AG08395 (cell line): ENCODE measurements at regions not wholly inside any gene's neighbourhood (a gene's known extent, or its start where the extent isn't known, plus 50 kb on each side); places are given as distances from the start of the nearest gene placed in this dataset.
A peak's percentile ranks its signal among the peaks of the same experiment; 100 is the strongest.

ENCODE experiments used
- DNase-seq: peaks from one replicate; pipeline ENCODE4 v3.0.0; 2012; ENCODE audit warnings: mixed read lengths, low spot score

- peak; percentile 4 for DNase-seq
Measured at GRCh38 chr18:73962256-73962655, 185.4 kb downstream of the FBXO15 start.

DNA sequence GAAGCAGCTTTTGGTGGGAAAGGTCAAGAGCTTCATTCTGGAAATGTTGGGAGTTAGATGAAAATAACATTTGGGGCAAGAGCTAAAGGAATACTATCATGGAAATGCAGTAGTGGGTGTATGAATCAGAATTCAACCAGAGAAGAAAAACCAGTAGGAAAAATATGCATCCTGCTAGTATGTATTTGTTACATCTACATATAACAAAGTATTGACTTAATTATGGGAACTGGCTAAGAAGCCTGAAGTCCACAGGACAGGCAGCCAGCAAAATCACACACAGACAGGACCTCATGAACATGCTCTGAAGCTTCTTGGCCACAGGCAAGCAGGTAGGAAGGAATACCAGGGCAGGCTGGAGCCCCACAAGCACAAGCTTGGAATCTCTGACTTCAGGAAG lies 185.8 kb downstream of the FBXO15 start:
- no peak for DNase-seq

GRCh38 chr18:73959352-73959751 lies 188.3 kb downstream of the FBXO15 start:
- DNase-seq: no peak

DNA sequence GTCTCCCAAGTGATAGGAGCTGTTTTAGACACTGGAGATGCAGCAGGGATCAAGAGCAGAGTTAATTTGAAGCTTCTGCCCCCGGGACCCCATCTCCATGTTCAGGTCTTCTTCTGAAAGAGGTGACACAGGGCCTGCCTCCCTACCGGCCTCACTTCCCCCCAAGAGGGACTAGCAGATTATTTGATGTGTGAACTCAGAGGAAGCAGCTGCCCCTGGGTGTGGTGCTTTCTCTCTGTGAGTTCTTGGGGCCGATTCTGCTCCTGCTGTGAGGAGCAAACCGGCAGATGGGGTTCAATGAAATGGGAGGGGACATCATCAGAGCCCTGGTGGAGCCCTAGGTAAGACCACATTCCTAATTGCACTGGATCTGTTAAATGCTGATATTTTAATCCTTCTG lies 193.4 kb downstream of the FBXO15 start:
- no peak for DNase-seq

GRCh38 chr18:73952296-73952946 lies 195.2 kb downstream of the FBXO15 start:
- DNase-seq: no peak

DNA sequence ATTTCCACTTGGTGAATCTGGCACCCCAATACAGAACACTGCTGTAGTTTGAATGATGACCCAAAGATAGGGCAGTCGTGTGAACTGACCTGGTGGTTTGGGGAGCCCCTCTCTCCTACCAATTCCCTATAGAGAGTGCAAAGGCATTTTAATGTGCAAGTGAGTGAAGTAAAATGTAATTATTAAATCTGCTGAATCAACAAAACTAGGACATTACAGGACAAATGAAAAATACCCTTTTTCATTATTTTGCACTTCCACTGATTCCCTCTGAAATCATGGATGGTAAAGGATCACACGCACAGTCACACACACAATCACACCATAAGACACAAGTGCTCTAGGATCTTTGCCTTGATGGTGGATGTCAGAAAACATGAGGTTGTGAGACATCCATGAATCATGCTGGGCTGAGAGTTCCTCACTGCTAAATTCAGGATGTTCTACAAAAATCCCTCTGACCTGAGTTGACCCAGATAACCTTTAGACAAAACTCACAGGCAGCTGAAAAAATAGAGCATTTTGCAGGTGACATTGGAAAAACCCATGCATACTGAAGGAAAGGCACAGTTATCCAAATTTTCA lies 197.4 kb downstream of the FBXO15 start:
- no peak for DNase-seq

DNA sequence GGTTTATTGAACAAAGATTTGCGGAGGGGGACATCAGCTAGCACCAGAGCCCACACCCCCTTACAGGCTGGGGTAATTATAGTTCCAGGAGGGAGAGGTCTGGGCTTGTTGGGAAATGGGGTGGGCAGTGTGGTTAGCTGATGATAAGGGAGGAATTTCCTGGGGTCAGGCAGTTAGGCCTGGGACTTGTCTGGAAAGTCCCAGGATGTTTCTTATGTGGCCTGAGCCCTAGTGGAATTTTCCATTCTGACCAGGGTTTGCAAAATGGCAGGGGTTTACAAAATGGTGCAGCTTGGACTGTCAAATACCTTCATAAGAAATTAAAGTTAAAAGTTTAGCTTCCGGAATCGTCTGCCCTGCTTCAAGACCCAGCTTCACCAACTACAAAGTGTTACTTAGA lies 199.1 kb downstream of the FBXO15 start:
- DNase-seq: no peak

DNA sequence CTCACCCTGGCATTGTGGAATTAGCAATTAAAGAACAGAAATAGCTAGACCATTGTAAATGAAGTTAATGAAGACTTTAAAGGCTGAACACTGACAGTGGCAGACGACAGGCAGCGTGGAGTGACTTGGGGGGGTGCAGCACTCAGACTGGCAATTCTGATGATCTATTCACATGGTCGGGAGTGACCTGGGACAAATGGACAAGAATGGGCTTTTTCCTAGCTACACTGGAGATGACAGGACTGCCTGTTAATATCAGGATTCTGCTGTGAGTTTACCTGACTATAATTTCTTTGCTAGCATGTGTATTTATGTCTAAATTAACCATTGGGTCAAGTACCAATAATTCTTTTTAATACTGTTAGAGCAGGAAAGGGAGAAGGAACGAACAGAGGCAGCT lies 199.6 kb downstream of the FBXO15 start:
- DNase-seq: no peak

GRCh38 chr18:73947180-73947921 lies 200.3 kb downstream of the FBXO15 start:
- no peak for DNase-seq

GRCh38 chr18:73945130-73945792 lies 202.4 kb downstream of the FBXO15 start:
- DNase-seq: no peak

DNA sequence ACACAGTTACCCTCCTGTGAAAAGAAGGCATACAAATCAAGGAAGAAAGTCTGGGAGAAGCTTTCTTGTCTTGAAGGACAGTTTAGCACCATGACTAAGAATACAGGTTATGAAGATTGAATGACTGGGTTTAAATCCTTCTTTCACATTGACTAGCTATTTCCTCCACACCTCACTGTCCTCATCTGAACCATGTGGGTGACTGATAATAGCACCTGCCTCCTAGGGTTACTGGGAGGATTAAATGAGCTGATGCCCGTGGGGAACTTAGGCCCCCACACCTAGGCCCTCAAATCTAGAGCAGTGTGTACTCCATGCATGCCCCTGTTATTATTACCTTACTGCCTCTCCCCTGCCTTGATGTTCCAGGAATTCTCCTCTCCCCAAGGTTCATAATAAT lies 202.9 kb downstream of the FBXO15 start:
- no peak for DNase-seq

GRCh38 chr18:73943763-73944162 lies 203.9 kb downstream of the FBXO15 start:
- no peak for DNase-seq

GRCh38 chr18:73942956-73943355 lies 204.7 kb downstream of the FBXO15 start:
- DNase-seq: no peak

GRCh38 chr18:73942081-73942625 lies 205.5 kb downstream of the FBXO15 start:
- DNase-seq: no peak

- DNase-seq: no peak
Measured at GRCh38 chr18:73940721-73941120, 206.9 kb downstream of the FBXO15 start.

DNA sequence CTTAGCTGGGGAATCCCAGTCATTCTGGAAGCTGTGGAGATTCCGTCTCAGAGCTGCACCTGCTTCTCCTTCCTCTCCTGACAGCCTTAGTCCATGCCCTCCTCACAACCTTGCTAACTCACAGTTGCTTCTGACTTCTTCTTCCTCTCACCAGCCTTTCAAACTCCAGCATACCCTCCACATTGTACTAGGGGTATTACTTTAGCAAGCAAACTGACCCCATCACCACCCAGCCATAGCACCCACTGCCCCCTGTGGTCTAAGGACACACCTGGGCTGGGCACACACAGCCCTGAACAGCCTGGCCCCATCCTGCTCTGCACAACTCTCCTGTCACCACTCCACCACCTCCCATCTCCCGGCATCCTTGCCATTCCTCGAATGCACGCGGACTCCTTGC lies 208.2 kb downstream of the FBXO15 start:
- DNase-seq: no peak

DNA sequence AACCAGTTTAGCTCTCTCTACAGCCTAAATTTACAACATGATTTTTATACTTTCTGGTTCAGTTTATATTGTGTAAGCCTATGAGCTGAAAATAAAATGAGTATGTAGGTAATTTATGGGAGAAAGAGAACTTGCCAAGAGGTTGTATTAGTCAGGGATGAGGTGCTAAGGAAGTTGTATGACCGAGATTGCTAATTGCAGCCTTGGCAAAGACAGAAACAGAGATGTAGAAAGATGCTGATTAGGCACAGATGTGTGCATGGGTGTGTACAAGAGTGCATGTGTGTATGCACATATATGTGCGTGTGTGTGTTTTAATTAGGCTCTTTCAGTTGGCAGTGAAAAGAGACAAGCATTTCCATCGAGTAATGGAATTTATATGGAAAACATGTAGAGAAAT lies 213.9 kb downstream of the FBXO15 start:
- DNase-seq: no peak

DNA sequence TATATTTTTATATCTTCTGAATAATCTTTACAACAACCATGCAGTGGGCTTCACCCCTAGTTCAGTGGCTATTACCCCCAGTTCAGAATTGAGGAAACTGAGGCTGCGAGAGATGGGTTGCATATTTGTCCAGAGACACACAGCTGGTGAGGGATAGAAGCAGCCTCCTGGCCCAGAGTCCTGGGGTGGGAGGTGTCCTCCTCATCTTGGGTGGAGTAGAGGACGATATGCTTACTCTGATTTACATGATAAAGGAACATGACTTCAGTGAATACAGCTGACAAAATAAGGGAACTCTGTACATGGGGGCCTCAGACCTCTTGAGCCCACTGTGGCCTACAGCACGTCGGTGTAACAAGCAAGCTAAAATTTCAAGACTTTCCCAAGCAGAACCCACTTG lies 214.7 kb downstream of the FBXO15 start:
- DNase-seq: no peak

- no peak for DNase-seq
Measured at GRCh38 chr18:73927496-73927895, 220.1 kb downstream of the FBXO15 start.

GRCh38 chr18:73924836-73925235 lies 222.8 kb downstream of the FBXO15 start:
- no peak for DNase-seq

DNA sequence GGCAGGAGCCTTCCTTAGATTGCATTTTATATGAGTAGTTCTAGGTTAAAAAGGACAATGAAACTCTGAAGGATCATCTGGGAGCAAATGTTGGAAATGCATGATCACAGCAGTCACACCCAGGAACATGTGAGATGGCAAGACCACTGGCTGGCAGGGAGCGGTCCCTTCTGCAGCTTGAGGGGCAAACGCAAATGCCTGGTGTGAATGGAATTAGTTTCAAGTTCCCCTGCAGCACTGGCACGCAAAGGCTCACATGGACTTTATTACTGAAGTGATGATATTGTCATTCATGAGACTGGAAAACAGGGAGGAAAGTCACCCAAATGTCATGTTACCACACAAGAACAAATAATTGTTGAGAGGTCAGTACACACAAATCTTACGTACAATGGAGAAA lies 223.3 kb downstream of the FBXO15 start:
- no peak for DNase-seq

GRCh38 chr18:73923866-73924265 lies 223.8 kb downstream of the FBXO15 start:
- DNase-seq: no peak

DNA sequence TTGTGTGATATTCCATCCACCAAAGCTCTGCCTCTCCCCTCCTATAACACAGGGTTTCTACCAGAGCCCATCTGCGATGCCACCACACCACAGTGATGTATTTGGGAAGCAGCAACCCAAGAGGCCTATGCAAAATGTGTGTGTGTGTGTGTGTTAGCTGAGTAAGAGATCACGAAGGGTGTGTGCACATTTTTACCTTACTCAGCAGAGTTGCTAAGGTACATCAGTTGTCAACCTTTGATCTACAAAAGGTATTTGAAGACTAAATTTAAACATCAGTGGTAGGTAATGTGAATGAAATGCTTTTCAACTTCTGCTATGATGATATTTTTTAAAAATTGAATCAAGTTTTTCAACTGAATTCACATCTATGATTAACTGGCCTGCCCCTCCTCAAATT lies 227.6 kb downstream of the FBXO15 start:
- DNase-seq: no peak
